ENCODE measurements at regions not wholly inside any gene's neighbourhood (a gene's known extent, or its start where the extent isn't known, plus 50 kb on each side); places are given as distances from the start of the nearest gene placed in this dataset.

DNA sequence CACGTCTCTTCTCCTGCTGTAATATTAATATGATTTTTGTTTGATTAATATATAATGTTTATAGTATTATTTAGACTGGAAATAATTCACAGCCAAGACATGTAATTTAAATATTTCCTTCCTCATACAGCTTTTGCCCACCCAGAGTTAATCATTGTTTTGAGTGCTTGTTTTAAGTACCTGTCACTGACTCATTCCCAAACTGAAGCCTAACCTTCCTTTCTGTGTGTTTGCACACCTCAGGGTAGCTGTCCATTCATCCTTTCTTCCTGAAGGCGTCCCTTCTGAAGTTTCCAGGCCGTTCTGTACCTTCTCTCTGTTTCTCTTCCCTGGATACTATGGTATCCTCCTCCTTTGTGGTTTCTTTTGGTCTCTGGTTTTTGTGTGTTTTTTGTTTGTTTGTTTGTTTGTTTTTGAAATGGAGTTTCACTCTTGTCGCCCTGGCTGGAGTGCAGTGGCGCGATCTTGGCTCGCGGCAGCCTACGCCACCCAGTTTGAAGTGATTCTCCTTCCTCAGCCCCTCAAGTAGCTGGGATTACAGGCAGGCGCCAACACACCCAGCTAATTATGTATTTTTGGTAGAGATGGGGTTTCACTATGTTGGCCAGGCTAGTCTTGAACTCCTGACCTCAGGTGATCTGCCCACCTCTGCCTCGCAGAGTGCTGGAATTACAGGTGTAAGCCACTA is 312.4 kb downstream of the DOCK8 start:
- H3K79me2 ChIP-seq (ENCODE audit: control insufficient read depth, insufficient read depth, low read length) = no peaks in the 10 kb centered on the region
- H3K9ac ChIP-seq (replicated peaks; ENCODE audit: extremely low read depth, insufficient read depth, low read length) = no peak overlapping the region
- H3K4me2 ChIP-seq (ENCODE audit: insufficient read depth, low read length) = no peak overlapping the region
- no peaks in the 10 kb centered on the region for H3K9me1 ChIP-seq (replicated peaks; ENCODE audit: control insufficient read depth, extremely low read depth, insufficient read depth, low read length)
- DNase-seq (ENCODE audit: low read depth, low spot score) (no peak), FAIRE-seq (no peak)
- no peaks in the 10 kb centered on the region for H4K20me1 ChIP-seq (replicated peaks; ENCODE audit: control insufficient read depth, extremely low read depth, insufficient read depth, low read length)
- dilution Hi-C loops (cut with MboI; ENCODE audit: extremely low pct_ligation_motif_present, low sequenced_read_pairs) (no loop called here), intact Hi-C loops (cut with micrococcal nuclease) (no loop called here)
- no peak for TF ChIP-seq MYC (IDR thresholded peaks at IDR 0.05; ENCODE audit: low read depth, low read length)
- no peak for TF ChIP-seq POLR2A (IDR thresholded peaks at IDR 0.05; ENCODE audit: low read depth, low read length)
- no peak for TF ChIP-seq EZH2 (IDR thresholded peaks at IDR 0.05; ENCODE audit: borderline replicate concordance, low read depth, low read length, severe bottlenecking)
- no peak for TF ChIP-seq GATA2 (IDR thresholded peaks at IDR 0.05; ENCODE audit: insufficient read depth, insufficient read length, low read depth, low read length)
- TF ChIP-seq, protein P1, sequence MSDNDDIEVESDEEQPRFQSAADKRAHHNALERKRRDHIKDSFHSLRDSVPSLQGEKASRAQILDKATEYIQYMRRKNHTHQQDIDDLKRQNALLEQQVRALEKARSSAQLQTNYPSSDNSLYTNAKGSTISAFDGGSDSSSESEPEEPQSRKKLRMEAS (IDR thresholded peaks at IDR 0.05; ENCODE audit: insufficient read depth, insufficient read length) = no peak
- no peak for TF ChIP-seq FOS (IDR thresholded peaks at IDR 0.05; ENCODE audit: borderline replicate concordance, insufficient read depth, low read length)
- TF ChIP-seq, protein P2, sequence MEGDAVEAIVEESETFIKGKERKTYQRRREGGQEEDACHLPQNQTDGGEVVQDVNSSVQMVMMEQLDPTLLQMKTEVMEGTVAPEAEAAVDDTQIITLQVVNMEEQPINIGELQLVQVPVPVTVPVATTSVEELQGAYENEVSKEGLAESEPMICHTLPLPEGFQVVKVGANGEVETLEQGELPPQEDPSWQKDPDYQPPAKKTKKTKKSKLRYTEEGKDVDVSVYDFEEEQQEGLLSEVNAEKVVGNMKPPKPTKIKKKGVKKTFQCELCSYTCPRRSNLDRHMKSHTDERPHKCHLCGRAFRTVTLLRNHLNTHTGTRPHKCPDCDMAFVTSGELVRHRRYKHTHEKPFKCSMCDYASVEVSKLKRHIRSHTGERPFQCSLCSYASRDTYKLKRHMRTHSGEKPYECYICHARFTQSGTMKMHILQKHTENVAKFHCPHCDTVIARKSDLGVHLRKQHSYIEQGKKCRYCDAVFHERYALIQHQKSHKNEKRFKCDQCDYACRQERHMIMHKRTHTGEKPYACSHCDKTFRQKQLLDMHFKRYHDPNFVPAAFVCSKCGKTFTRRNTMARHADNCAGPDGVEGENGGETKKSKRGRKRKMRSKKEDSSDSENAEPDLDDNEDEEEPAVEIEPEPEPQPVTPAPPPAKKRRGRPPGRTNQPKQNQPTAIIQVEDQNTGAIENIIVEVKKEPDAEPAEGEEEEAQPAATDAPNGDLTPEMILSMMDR (IDR thresholded peaks at IDR 0.05; ENCODE audit: extremely low read depth in 1 of 2, insufficient read depth in 1 of 2, low read depth in 1 of 2, low read length in 2 of 2) = no peak
- no peak overlapping the region for H3K4me3 ChIP-seq (replicated peaks in 1 of 3; ENCODE audit: insufficient read depth in 1 of 3, low read depth in 1 of 3, low read length in 3 of 3)
- ChIA-PET POLR2A (interaction anchor here (0.6 kb wide), 1 partner anchor 115 kb away, joined by 4 read pairs; no protein-coding TSS in a partner anchor), CTCF (interaction anchor here (0.5 kb wide), 1 partner anchor 1987 kb away, joined by 3 read pairs; no protein-coding TSS in a partner anchor)
- no TSS peak for BruUV-seq (replicated peaks)
- H3K9me3 ChIP-seq (replicated peaks; ENCODE audit: control insufficient read depth, insufficient read depth, low read length) = no peaks in the 10 kb centered on the region
- H2AFZ ChIP-seq (ENCODE audit: low read depth, low read length) = no peak overlapping the region
- H3K36me3 ChIP-seq (ENCODE audit: control insufficient read depth in 2 of 2, extremely low read depth in 1 of 2, insufficient read depth in 2 of 2, low read length in 2 of 2) = no peaks in the 10 kb centered on the region
- no peaks in the 10 kb centered on the region for H3K4me1 ChIP-seq (ENCODE audit: control insufficient read depth, extremely low read depth, insufficient read depth, low read length)
- H3K27ac ChIP-seq (ENCODE audit: insufficient read depth, low read depth, low read length) = no peak overlapping the region
- H3K27me3 ChIP-seq (ENCODE audit: control insufficient read depth in 2 of 2, insufficient read depth in 2 of 2, low read length in 2 of 2) = no peaks in the 10 kb centered on the region

All from endothelial cell of umbilical vein (primary cell).